ENCODE measurements at regions not wholly inside any gene's neighbourhood (a gene's known extent, or its start where the extent isn't known, plus 50 kb on each side); places are given as distances from the start of the nearest gene placed in this dataset.
"Not testable (repeated sequence)": the region's sequence is repeated elsewhere in the genome, so short reads cannot be mapped to it uniquely, and the experiment has no call there.

- not testable (repeated sequence) for DNase-seq
These were observed 177.7 kb upstream of the PRSS58 start for GRCh38 chr7:142435606-142436005.

GRCh38 chr7:142434666-142435167 lies 176.9 kb upstream of the PRSS58 start:
- no peak for DNase-seq

GRCh38 chr7:142434133-142434532 lies 176.3 kb upstream of the PRSS58 start:
- DNase-seq: not testable (repeated sequence)

- no peak for DNase-seq
These were observed 174.5 kb upstream of the PRSS58 start for GRCh38 chr7:142432377-142432776.

GRCh38 chr7:142431491-142431890 lies 173.6 kb upstream of the PRSS58 start:
- no peak for DNase-seq

- DNase-seq: no peak
These were observed 170.2 kb upstream of the PRSS58 start for GRCh38 chr7:142428094-142428493.

- no peak for DNase-seq
These were observed 167.4 kb upstream of the PRSS58 start for GRCh38 chr7:142425281-142425680.

- no peak for DNase-seq
These were observed 164.8 kb upstream of the PRSS58 start for GRCh38 chr7:142422621-142423020.

GRCh38 chr7:142420554-142421362 lies 162.9 kb upstream of the PRSS58 start:
- DNase-seq: no peak

GRCh38 chr7:142418326-142418725 lies 160.5 kb upstream of the PRSS58 start:
- DNase-seq: no peak

- no peak for DNase-seq
These were observed 157.1 kb upstream of the PRSS58 start for GRCh38 chr7:142414915-142415314.

GRCh38 chr7:142414135-142414534 lies 156.3 kb upstream of the PRSS58 start:
- no peak for DNase-seq

- no peak for DNase-seq
These were observed 155.6 kb upstream of the PRSS58 start for GRCh38 chr7:142413280-142414000.

- DNase-seq: peak; percentile 9
These were observed 154.8 kb upstream of the PRSS58 start for GRCh38 chr7:142412551-142413193.

GRCh38 chr7:142409471-142409870 lies 151.6 kb upstream of the PRSS58 start:
- DNase-seq: no peak

- no peak for DNase-seq
These were observed 150.9 kb upstream of the PRSS58 start for GRCh38 chr7:142408794-142409193.

GRCh38 chr7:142407939-142408570 lies 150.2 kb upstream of the PRSS58 start:
- DNase-seq: no peak

GRCh38 chr7:142405122-142405765 lies 147.4 kb upstream of the PRSS58 start:
- DNase-seq: no peak

GRCh38 chr7:142401951-142402350 lies 144.1 kb upstream of the PRSS58 start:
- DNase-seq: no peak

GRCh38 chr7:142400042-142400533 lies 142.2 kb upstream of the PRSS58 start:
- DNase-seq: no peak

- DNase-seq: peak; percentile 58
These were observed 133.5 kb upstream of the PRSS58 start for GRCh38 chr7:142391191-142391992.
